BJ (cell line): ENCODE measurements at regions not wholly inside any gene's neighbourhood (a gene's known extent, or its start where the extent isn't known, plus 50 kb on each side); places are given as distances from the start of the nearest gene placed in this dataset.

Source experiments
- CTCF ChIA-PET: fragments of 350-600 bp; formaldehyde crosslinking; extraction: SDS; loops from one replicate; lab custom pipeline; 2021; ENCODE audit warnings: antibody characterized with exemption, inconsistent platforms; lab: Yijun Ruan, JAX
- POLR2A ChIA-PET: fragments of 300-600 bp; sonication (Branson Sonifier 250); formaldehyde crosslinking; extraction: SDS; loops from one replicate; lab custom pipeline; 2021; ENCODE audit warnings: antibody characterized with exemption; lab: Charles Lee
- DNase-seq: peaks from one replicate; pipeline ENCODE4 v3.0.0-alpha.2; 2011; ENCODE audit warnings: low read depth
- H3K27me3 ChIP-seq: 2 replicates; pipeline ENCODE4 v1.6.0; 2011; ENCODE audit warnings: low read length; ENCODE audit not compliant: control insufficient read depth, insufficient read depth
- H3K36me3 ChIP-seq: 2 replicates; pipeline ENCODE4 v1.5.1; 2011; ENCODE audit warnings: low read length; ENCODE audit not compliant: control insufficient read depth, insufficient read depth
- H3K4me3 ChIP-seq: 2 replicates; pipeline ENCODE4 v1.5.1; 2011; ENCODE audit warnings: low read depth, mild to moderate bottlenecking, control low read depth, low read length
- TF ChIP-seq, protein P1 (sequence below): IDR thresholded peaks from 2 replicates; pipeline ENCODE4 v1.5.1; 2011; ENCODE audit warnings: low read depth, mild to moderate bottlenecking, control low read depth, inconsistent platforms, low read length, moderate library complexity; ENCODE audit not compliant: insufficient read depth

- POLR2A ChIA-PET = no interaction called here
- no peaks in the 10 kb centered on the region for H3K27me3 ChIP-seq
- H3K36me3 ChIP-seq = no peaks in the 10 kb centered on the region; the same call in 1 of the 2 replicates
- no peak overlapping the region for H3K4me3 ChIP-seq
- CTCF ChIA-PET = no interaction called here
- TF ChIP-seq, protein P1, sequence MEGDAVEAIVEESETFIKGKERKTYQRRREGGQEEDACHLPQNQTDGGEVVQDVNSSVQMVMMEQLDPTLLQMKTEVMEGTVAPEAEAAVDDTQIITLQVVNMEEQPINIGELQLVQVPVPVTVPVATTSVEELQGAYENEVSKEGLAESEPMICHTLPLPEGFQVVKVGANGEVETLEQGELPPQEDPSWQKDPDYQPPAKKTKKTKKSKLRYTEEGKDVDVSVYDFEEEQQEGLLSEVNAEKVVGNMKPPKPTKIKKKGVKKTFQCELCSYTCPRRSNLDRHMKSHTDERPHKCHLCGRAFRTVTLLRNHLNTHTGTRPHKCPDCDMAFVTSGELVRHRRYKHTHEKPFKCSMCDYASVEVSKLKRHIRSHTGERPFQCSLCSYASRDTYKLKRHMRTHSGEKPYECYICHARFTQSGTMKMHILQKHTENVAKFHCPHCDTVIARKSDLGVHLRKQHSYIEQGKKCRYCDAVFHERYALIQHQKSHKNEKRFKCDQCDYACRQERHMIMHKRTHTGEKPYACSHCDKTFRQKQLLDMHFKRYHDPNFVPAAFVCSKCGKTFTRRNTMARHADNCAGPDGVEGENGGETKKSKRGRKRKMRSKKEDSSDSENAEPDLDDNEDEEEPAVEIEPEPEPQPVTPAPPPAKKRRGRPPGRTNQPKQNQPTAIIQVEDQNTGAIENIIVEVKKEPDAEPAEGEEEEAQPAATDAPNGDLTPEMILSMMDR = no peak
- no peak for DNase-seq
Measured at GRCh38 chr18:44520981-44521667, 159.6 kb upstream of the SETBP1 start.

DNA sequence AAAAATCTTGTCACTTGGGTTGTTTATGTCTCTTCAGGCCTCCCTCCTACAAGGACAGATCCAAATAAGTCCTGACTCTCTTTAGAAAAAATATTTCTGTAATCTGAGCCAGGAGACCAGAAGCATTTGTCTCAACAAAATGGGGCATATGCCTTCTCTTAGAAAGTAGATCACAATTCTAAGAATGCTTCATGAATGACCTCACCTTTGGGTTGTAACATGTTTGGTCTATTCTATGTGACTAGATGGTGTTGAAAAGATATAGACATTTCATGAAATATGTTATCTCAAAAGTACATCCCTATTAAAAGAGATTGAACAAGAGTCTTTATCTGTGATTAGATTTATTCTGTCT lies 159.0 kb upstream of the SETBP1 start:
- ChIA-PET POLR2A (no interaction called here), CTCF (no interaction called here)
- TF ChIP-seq, protein P1 = no peak
- H3K36me3 ChIP-seq = no peaks in the 10 kb centered on the region; the same call in 1 of the 2 replicates
- H3K27me3 ChIP-seq = no peaks in the 10 kb centered on the region
- no peak overlapping the region for H3K4me3 ChIP-seq
- DNase-seq = no peak

GRCh38 chr18:44526705-44527415 lies 153.8 kb upstream of the SETBP1 start:
- no peaks in the 10 kb centered on the region for H3K36me3 ChIP-seq
- no peak for DNase-seq
- no peaks in the 10 kb centered on the region for H3K27me3 ChIP-seq
- TF ChIP-seq, protein P1 = no peak
- ChIA-PET POLR2A (no interaction called here), CTCF (no interaction called here)
- no peak overlapping the region for H3K4me3 ChIP-seq

- POLR2A ChIA-PET = no interaction called here
- no peaks in the 10 kb centered on the region for H3K36me3 ChIP-seq
- no peaks in the 10 kb centered on the region for H3K27me3 ChIP-seq
- DNase-seq = no peak
- no peak overlapping the region for H3K4me3 ChIP-seq
- CTCF ChIA-PET = interaction anchor here (0.6 kb wide), 1 partner anchor 44 kb away, joined by 4 read pairs; no protein-coding TSS in a partner anchor
- TF ChIP-seq, protein P1 = no peak
Measured at GRCh38 chr18:44533071-44533470, 147.6 kb upstream of the SETBP1 start.

DNA sequence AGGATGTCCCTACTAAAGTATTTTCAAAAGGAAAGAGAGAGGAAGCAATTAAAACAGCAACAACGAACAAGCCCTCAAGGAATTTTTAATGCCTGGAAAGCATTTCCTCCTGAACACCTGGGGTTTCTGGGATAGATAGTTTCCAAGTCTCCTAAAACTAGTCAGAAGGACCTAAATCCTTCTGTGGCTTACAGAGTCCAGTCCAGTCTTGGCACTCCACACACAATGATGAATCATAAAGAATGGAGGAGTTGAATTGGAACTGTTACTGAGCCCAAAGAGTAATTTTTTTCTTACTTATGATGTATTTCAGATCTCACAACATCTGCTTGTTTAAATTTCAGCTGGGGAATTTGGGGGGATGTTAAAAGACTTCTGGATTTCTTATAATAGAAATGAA lies 144.6 kb upstream of the SETBP1 start:
- no peaks in the 10 kb centered on the region for H3K27me3 ChIP-seq
- peak; percentile 65 for DNase-seq
- TF ChIP-seq, protein P1 = no peak
- H3K4me3 ChIP-seq = no peak overlapping the region
- POLR2A ChIA-PET = no interaction called here
- CTCF ChIA-PET = no interaction called here
- H3K36me3 ChIP-seq = no peaks in the 10 kb centered on the region
